ENCODE measurements at regions not wholly inside any gene's neighbourhood (a gene's known extent, or its start where the extent isn't known, plus 50 kb on each side); places are given as distances from the start of the nearest gene placed in this dataset.

- TF ChIP-seq EZH2 (IDR thresholded peaks at IDR 0.05; ENCODE audit: low read depth) = no peak
- TF ChIP-seq CTCF (conservative IDR thresholded peaks at IDR 0.05) = no peak
These were observed 66.3 kb upstream of the EDEM3 start for GRCh38 chr1:184820956-184821355.

Measured in PC-9 (cell line).